ENCODE measurements at regions not wholly inside any gene's neighbourhood (a gene's known extent, or its start where the extent isn't known, plus 50 kb on each side); places are given as distances from the start of the nearest gene placed in this dataset.

DNA sequence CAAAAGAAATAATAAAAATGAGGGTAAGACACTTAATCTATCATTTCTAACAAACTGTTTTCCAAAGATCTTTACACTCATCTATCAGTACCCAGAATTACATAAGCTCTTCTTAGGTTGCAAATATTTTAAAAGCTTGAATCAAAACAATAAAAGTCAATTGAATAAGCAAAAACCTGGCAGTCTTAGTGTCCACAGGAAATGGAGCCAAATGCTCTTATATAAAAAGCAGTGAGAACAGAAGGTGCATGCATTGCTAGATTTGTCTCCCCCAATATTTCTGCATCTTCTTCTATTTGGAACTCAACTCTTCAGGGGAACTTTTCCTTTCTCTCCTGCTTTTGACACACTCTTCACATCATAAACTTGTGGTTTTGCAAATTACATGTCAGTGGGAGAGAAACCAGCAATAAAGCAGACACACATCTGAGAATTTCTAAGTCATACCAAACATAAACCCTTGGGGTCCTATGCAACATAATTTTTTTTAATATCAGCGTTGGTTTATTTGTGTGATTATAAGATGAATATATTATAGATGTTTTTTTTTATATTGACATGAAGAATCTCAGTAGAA, 343.9 kb upstream of the ACVR2A start:
- H3K27ac Mint-ChIP-seq = no peak overlapping the region
- H3K9me3 Mint-ChIP-seq = no peaks in the 10 kb centered on the region
- TF ChIP-seq, protein P1, sequence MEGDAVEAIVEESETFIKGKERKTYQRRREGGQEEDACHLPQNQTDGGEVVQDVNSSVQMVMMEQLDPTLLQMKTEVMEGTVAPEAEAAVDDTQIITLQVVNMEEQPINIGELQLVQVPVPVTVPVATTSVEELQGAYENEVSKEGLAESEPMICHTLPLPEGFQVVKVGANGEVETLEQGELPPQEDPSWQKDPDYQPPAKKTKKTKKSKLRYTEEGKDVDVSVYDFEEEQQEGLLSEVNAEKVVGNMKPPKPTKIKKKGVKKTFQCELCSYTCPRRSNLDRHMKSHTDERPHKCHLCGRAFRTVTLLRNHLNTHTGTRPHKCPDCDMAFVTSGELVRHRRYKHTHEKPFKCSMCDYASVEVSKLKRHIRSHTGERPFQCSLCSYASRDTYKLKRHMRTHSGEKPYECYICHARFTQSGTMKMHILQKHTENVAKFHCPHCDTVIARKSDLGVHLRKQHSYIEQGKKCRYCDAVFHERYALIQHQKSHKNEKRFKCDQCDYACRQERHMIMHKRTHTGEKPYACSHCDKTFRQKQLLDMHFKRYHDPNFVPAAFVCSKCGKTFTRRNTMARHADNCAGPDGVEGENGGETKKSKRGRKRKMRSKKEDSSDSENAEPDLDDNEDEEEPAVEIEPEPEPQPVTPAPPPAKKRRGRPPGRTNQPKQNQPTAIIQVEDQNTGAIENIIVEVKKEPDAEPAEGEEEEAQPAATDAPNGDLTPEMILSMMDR (IDR thresholded peaks at IDR 0.05; ENCODE audit: unreplicated experiment in 3 of 3) = no peak

DNA sequence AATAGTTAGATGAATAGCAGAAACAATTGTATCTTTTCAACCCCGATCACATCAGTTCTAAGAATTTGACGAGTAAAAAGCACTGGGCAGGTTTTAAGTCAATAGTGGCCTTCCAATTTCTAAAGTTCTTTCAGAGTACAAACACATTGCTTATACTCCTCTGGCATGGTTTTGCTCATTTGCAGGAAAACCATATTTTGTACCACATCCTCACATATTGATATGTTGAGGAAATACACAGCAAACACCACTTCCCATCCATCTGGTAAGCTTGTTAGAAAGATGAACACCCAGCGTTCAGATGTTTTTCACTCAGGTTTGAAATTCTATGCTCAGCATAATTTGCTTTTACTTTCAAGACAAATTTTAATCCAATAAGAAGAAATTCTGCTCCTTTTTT, 344.6 kb upstream of the ACVR2A start:
- Mint-ChIP-seq H3K36me3 (ENCODE audit: low read depth) (no peaks in the 10 kb centered on the region), H3K27ac (no peak overlapping the region), H3K4me3 (no peak overlapping the region), H3K9me3 (no peaks in the 10 kb centered on the region), H3K27me3 (ENCODE audit: low read depth) (no peaks in the 10 kb centered on the region), H3K4me1 (peaks cover 11% of the 10 kb centered on the region)
- TF ChIP-seq, protein P1 (IDR thresholded peaks at IDR 0.05; ENCODE audit: unreplicated experiment in 3 of 3) = no peak

More for the DNA sequence above, 343.9 kb upstream of the ACVR2A start:
- Mint-ChIP-seq H3K4me1 (peaks cover 11% of the 10 kb centered on the region), H3K36me3 (ENCODE audit: low read depth) (no peaks in the 10 kb centered on the region), H3K4me3 (no peak overlapping the region), H3K27me3 (ENCODE audit: low read depth) (no peaks in the 10 kb centered on the region)

- H3K9me3 Mint-ChIP-seq = no peaks in the 10 kb centered on the region
- H3K27ac Mint-ChIP-seq = no peak overlapping the region
- TF ChIP-seq, protein P1 (IDR thresholded peaks at IDR 0.05; ENCODE audit: unreplicated experiment in 3 of 3) = no peak
- no peaks in the 10 kb centered on the region for H3K27me3 Mint-ChIP-seq (ENCODE audit: low read depth)
- H3K36me3 Mint-ChIP-seq (ENCODE audit: low read depth) = no peaks in the 10 kb centered on the region
- peaks cover 11% of the 10 kb centered on the region for H3K4me1 Mint-ChIP-seq
- no peak overlapping the region for H3K4me3 Mint-ChIP-seq
These were observed 345.0 kb upstream of the ACVR2A start for GRCh38 chr2:147499785-147500184.

DNA sequence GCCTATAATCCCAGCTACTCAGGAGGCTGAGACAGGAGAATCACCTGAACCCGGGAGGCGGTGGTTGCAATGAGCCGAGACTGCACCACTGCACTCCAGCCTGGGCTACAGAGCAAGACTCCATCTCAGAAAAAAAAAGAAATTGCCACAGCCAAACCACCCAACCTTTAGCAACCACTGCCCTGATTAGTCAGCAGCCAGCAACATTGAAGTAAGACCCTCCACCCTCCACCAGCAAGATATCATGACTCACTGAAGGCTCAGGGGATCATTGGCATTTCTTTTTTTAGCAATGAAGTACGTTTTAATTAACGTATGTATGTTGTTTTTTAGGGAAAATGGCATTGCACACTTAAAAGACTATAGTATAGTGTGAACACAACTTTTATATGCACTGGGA, 349.1 kb upstream of the ACVR2A start:
- Mint-ChIP-seq H3K27ac (no peak overlapping the region), H3K27me3 (ENCODE audit: low read depth) (no peaks in the 10 kb centered on the region), H3K4me3 (no peak overlapping the region), H3K4me1 (peaks cover 9% of the 10 kb centered on the region), H3K36me3 (ENCODE audit: low read depth) (no peaks in the 10 kb centered on the region), H3K9me3 (no peaks in the 10 kb centered on the region)
- TF ChIP-seq, protein P1 (IDR thresholded peaks at IDR 0.05; ENCODE audit: unreplicated experiment in 3 of 3) = no peak

- Mint-ChIP-seq H3K27ac (no peak overlapping the region), H3K27me3 (ENCODE audit: low read depth) (no peaks in the 10 kb centered on the region), H3K36me3 (ENCODE audit: low read depth) (no peaks in the 10 kb centered on the region), H3K9me3 (no peaks in the 10 kb centered on the region), H3K4me3 (no peak overlapping the region), H3K4me1 (peaks cover 32% of the 10 kb centered on the region)
- TF ChIP-seq, protein P1 (IDR thresholded peaks at IDR 0.05; ENCODE audit: unreplicated experiment in 3 of 3) = no peak
These were observed 352.4 kb upstream of the ACVR2A start for GRCh38 chr2:147492471-147492870.

DNA sequence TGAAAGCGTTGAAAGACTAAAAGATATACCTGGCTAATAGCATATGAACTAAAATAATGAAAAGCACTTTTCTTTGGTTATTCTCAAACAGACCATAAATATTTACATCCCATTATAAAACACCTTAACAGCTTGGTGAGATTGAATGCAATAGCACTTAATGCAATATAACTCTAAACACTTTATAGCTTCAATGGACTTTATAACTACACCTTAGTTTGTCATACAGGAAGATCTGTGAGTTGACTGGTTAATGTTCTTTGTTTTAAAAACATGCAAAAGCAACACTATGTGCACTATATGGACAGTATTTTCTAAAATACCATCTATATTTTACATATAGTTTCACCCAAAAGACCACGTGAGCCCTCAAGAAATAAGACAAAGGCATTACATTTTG, 353.3 kb upstream of the ACVR2A start:
- TF ChIP-seq, protein P1 (IDR thresholded peaks at IDR 0.05; ENCODE audit: unreplicated experiment in 3 of 3) = no peak
- Mint-ChIP-seq H3K4me1 (peaks cover 37% of the 10 kb centered on the region), H3K4me3 (no peak overlapping the region), H3K36me3 (ENCODE audit: low read depth) (no peaks in the 10 kb centered on the region), H3K9me3 (no peaks in the 10 kb centered on the region), H3K27me3 (ENCODE audit: low read depth) (no peaks in the 10 kb centered on the region), H3K27ac (peak overlapping the region in 2 of 3 experiments; percentile 37 to 52)
